Stimulated activated CD8-positive, alpha-beta memory T cell treated with anti-CD3 and anti-CD28 coated beads, Interleukin-15, amount 100 ng/mL, for 1 hour (primary cell): ENCODE measurements at regions not wholly inside any gene's neighbourhood (a gene's known extent, or its start where the extent isn't known, plus 50 kb on each side); places are given as distances from the start of the nearest gene placed in this dataset.
"Not testable (repeated sequence)": the region's sequence is repeated elsewhere in the genome, so short reads cannot be mapped to it uniquely, and the experiment has no call there.

Experiments used
- DNase-seq: peaks from one replicate; pipeline ENCODE4 v3.0.0-alpha.2; 2020; ENCODE audit warnings: low read depth

GRCh38 chr16:29355339-29356059 lies 51.0 kb downstream of the NPIPB11 start:
- DNase-seq: not testable (repeated sequence)

- not testable (repeated sequence) for DNase-seq
Observed at GRCh38 chr16:29354449-29354848, 52.1 kb downstream of the NPIPB11 start.

GRCh38 chr16:29352617-29352999 lies 53.9 kb downstream of the NPIPB11 start:
- not testable (repeated sequence) for DNase-seq

- DNase-seq: not testable (repeated sequence)
Observed at GRCh38 chr16:29351970-29352616, 54.4 kb downstream of the NPIPB11 start.

GRCh38 chr16:29351271-29351969 lies 55.1 kb downstream of the NPIPB11 start:
- DNase-seq: not testable (repeated sequence)

GRCh38 chr16:29349966-29350365 lies 56.5 kb downstream of the NPIPB11 start:
- DNase-seq: not testable (repeated sequence)

- DNase-seq: not testable (repeated sequence)
Observed at GRCh38 chr16:29348748-29349147, 57.8 kb downstream of the NPIPB11 start.

GRCh38 chr16:29348123-29348690 lies 58.3 kb downstream of the NPIPB11 start:
- not testable (repeated sequence) for DNase-seq

- DNase-seq: not testable (repeated sequence)
Observed at GRCh38 chr16:29346796-29347580, 59.5 kb downstream of the NPIPB11 start.

- not testable (repeated sequence) for DNase-seq
Observed at GRCh38 chr16:29346203-29346602, 60.3 kb downstream of the NPIPB11 start.

- DNase-seq: not testable (repeated sequence)
Observed at GRCh38 chr16:29342937-29343336, 63.6 kb downstream of the NPIPB11 start.

GRCh38 chr16:29340779-29341438 lies 65.6 kb downstream of the NPIPB11 start:
- DNase-seq: not testable (repeated sequence)

- not testable (repeated sequence) for DNase-seq
Observed at GRCh38 chr16:29340235-29340634, 66.3 kb downstream of the NPIPB11 start.

- not testable (repeated sequence) for DNase-seq
Observed at GRCh38 chr16:29338821-29339700, 67.5 kb downstream of the NPIPB11 start.

- not testable (repeated sequence) for DNase-seq
Observed at GRCh38 chr16:29337385-29337901, 69.1 kb downstream of the NPIPB11 start.

GRCh38 chr16:29335549-29335846 lies 71.0 kb downstream of the NPIPB11 start:
- not testable (repeated sequence) for DNase-seq

- not testable (repeated sequence) for DNase-seq
Observed at GRCh38 chr16:29334776-29335548, 71.5 kb downstream of the NPIPB11 start.

- not testable (repeated sequence) for DNase-seq
Observed at GRCh38 chr16:29333492-29334097, 72.9 kb downstream of the NPIPB11 start.

GRCh38 chr16:29330623-29331022 lies 75.9 kb downstream of the NPIPB11 start:
- DNase-seq: not testable (repeated sequence)
